NCI-H1436 (cell line): ENCODE measurements at regions not wholly inside any gene's neighbourhood (a gene's known extent, or its start where the extent isn't known, plus 50 kb on each side); places are given as distances from the start of the nearest gene placed in this dataset.
"Not testable (repeated sequence)": the region's sequence is repeated elsewhere in the genome, so short reads cannot be mapped to it uniquely, and the experiment has no call there.

Source experiments
- DNase-seq: peaks from one replicate; lab custom pipeline; 2025; lab: John Stamatoyannopoulos, UW

DNA sequence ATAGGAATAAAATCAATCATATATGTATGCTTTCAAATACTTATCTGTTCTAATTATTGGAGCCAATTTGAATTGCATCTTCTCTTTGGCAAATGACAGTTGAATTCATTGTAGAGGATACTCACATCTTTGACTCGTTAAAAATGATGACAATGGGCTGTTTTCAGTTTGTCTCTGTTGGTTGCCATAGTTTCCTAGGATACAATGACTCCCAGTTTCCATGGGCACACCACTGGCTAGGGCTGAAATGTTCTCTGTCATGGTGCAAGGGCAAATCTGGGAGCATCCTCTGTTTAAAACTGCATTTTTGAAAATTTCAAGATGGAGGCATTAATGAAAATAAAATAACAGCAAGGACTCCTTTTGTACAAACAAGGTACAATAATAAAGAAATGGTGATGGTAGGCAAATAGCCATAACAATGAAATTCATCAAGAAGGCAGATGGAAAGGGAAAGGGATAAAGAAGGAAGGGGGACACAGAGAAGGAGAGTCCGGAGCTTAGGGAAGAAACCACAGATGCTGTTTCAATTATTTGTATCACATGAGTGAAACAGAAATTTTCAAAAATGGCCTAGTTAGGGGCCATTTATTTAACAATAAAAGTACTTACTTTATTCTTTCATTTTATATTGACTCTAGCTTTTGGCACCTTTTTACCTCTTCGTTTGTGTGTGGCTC lies 378.8 kb upstream of the SEMA6A start:
- DNase-seq, result no peak

DNA sequence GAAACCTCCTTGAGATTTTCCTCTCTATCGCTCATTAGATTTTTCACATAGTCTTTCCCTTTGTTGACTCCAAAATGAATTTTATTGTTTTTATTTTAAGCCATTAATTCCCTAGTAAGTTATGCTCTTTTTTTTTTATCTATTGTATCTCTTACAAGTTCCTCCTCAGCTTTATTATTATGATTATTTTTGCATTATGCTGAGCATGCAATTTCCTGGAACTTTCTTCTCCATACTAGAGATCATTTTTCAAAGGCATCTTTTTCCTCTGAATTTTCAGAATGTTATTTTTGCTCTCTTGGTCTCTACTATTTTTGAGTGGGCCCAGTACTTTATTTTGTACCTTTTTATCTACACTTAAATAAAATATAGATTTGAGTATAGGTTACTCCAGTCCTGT lies 376.6 kb upstream of the SEMA6A start:
- DNase-seq, result no peak

DNA sequence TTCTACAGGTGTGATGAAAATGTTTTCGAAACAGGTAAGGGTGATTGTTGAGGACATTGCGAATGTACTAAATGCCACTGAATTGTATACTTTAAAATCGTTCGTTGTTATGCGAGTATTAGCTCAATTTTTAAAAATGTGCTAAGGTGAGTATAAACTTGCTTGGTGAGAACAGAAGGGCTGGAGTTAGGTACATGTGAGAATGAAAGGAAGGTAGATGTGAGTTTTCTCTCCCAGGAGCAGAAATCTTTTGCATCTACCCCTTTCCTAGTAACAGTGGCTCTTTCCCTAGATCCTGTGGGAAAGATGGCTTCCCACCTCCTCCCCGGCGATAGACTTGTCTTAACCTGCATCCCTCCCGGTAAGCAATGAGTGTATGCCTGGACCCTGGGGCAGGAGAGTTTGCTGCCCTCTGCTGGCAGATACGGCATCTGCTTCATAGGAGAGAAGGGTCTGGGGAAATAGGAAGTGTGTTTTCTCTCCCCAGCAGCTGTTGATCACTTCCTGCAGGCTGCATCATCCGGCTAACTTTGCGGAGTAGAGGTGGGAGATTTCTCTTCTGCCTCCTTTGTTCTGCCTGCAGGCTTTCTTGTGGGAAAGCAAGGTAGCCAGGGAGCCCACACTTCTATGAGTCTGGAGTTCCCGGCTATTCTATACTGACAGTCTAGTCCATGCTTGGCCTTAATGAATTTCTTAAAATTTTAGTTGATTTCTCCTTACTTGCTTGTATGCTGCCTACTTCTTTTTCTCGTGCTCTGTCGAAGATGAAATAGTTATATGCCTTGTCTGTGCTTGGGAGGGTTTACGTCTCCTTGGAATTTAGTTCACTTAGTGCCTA lies 373.3 kb upstream of the SEMA6A start:
- peak; percentile 18 for DNase-seq

DNA sequence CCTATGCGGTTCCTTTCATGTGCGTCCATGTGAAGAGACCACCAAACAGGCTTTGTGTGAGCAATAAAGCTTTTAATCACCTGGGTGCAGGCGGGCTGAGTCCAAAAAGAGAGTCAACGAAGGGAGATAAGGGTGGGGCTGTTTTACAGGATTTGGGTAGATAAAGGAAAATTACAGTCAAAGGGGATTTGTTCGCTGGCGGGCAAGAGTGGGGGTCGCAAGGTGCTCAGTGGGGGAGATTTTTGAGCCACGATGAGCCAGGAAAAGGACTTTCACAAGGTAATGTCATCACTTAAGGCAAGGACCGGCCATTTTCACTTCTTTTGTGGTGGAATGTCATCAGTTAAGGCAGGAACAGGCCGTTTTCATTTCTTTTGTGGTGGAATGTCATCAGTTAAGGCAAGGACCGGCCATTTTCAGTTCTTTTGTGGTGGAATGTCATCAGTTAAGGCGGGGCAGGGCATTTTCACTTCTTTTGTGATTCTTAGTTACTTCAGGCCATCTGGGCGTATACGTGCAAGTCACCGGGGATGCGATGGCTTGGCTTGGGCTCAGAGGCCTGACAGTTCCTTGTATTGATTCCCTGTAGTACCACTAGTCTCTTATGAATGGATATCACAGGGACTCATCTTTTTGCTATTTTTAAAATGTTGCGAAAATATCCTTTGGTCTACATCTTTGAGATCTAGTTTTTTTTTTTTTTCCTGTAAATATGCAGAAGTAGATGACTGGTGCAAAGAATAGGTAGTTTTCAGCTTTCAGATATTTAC lies 371.2 kb upstream of the SEMA6A start:
- DNase-seq, result not testable (repeated sequence)

DNA sequence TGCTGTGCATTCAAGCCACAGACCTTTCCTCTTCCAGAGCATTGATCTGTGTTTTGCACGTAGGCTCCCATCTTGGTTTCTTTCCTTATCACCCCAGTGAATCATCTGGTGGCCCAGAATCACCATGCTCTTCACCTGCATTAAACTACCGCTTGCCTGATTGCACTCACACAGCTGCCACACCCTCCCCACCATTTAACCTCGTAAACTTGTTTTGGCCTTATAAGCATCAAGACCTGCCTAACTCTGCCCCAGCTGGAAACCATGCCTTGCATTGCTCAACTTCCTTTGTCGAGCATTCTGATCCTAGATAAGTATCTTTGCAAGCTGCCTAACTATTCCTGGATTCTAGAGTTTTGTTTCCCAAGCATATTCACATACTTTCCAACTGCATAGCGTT lies 369.6 kb upstream of the SEMA6A start:
- no peak for DNase-seq

DNA sequence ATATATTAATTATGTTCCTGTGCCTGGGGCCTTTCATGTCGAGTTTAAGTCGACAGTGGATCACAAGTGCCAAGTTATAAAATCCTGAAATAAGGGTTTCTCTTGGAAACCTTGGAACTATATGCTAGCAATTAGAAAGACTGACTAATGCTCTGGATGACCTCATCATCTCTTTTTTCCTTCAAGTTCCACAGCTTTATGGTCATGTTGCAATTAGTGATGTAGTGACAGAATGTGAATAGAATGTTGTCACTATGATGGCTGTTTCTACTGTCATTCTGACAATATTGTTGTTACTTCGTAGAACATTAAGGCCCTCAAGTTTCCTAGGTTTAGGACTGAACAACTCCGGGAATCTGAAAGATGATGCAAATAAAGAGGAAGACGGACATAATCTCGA lies 368.0 kb upstream of the SEMA6A start:
- no peak for DNase-seq

DNA sequence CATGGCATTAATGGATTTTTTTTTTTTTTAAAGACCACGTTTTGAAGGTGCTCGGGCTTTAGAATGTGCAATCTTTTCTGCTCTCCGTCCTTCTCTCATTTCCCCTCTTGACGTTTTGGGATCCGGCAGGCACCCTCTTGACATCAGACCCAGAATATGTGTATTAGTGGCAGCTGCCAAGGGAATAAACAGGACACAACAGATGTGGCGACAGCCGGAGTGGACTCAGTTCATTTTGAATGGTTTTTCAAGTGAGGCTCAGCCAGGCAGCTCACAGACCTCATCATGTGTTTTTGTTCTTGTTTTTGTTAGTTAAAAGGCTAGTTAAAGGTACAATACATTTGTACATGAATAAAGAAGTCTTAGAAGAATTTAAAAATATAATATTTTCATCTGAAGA lies 365.0 kb upstream of the SEMA6A start:
- DNase-seq, result no peak

DNA sequence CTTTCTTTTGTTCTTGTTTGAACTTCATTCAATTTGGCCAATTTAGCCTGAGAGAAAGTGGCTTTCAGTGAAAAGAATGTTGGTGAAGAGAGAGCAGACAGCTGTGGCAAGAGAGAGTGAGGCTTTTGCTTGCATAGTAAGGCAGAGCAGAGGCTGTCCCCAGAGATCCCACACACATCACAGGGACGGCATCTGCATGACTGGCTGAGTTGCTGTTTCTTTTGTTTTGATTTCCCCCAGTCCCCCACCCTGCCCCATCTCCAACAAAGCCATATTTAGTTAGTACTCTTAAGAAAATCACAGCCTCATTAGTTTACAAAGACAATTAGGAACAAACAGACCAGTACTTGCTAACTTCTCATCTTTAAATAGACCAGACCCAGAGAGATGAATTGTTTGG lies 363.9 kb upstream of the SEMA6A start:
- no peak for DNase-seq

DNA sequence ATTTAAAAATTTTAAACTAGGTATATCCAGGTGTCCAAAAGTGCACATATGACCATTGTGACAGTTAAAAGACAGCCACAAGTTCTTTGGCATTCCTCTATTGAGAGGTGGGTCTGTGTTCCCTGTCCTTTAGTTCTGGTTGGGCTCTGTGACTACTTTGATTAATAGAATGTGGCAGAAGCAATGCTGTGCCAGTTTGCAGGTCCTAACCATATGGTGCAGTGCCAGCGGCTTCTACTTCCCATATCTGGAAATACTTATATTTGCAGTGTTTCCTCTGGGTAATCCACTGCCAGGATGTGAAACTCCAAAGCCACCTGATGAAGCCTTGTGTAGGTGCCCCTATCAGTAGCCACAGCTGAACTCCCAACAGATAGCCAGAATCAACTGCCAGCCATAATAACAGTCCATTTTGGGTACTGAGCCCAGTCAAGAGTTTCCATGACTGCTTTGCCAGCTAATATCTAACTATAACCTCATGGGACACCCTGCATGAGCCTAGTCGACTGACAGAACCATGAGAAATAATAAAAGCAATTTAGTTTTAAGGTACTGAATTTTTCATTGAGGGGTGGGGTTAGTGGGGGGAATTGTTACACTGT lies 361.0 kb upstream of the SEMA6A start:
- DNase-seq, result no peak

DNA sequence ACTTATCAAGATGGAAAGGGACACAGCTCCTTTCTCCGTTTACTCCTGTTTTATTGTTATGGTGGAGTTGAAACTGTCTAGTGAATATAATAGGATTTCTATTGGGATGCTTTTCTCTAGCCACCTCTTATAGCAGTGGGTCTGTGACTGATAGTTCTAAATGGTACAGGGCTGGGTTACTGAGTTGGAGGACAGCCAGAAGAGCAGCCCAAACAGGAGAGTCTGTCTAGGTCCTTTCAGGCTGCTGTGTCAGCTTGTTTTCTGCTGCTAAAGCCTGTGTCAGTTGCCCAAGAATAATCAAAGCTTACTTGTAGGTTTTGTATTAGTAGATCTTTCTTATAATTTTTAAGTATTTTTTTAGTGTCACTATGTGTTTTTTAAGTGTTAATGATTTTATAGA lies 356.0 kb upstream of the SEMA6A start:
- DNase-seq, result no peak

DNA sequence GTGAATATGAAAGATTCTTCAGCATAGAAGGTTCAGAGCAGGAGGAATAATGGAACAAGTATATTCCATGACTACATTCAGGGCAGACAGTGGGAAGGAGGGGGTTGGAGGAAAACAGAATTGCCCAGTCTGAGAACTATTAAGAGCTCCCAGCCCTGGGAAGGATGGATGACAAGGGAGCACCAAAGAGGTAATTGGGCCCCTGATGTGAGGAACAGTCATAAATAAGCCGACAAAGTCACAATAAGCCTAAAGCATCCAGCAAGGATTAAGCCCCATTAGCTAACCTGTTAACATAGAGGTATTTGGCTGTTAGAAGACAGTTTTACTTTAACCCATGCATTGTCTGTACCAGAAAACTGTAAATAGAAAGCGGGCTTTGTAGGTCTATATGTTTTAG lies 348.7 kb upstream of the SEMA6A start:
- DNase-seq, result no peak

DNA sequence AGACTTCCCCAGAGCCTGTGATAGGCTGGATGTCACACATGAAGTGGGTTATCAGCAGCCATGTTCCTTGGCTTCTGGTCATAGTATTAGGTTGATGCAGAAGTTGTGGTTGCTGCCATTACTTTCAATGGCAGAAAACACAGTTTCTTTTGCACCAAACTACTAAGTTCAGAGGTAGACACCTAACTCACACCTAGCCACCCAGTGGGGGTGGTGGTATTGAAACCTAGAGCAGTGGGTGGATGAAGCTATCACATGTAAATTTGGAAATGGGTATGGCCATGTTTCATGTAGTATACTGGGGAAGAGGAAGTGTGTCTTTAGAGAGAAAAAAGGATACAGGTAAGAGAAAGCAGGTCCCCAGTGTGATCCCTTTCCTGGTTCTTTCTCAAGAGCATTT lies 347.9 kb upstream of the SEMA6A start:
- DNase-seq, result no peak

DNA sequence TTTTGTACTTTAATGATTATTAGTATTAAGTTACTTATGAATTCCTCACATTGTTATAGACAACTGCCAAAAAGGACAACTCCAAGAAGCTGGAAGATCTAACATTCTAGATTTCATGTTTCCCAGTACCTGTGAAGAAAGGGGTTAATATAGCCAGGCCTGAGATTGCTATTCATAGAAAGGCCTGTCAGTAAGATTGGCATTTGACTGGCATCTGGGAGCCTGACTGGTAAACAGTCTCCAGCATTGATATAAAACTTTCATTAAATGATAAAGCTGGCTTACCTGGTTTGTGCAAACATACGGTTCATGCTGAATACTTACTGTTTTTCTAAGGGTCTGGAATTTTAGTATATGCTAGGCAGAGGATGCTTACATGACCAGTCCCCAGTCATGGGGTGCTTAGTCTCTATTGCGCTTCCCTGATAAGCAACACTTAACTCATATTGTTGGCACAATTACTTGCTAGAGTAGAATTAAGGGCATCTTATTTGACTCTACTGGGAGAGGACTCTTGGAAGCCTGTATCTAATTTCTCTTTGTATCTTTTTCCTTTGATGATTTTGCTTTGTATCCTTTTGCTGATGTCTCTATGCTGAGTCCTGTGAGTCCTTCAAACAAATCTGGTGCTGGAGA lies 340.4 kb upstream of the SEMA6A start:
- no peak for DNase-seq

DNA sequence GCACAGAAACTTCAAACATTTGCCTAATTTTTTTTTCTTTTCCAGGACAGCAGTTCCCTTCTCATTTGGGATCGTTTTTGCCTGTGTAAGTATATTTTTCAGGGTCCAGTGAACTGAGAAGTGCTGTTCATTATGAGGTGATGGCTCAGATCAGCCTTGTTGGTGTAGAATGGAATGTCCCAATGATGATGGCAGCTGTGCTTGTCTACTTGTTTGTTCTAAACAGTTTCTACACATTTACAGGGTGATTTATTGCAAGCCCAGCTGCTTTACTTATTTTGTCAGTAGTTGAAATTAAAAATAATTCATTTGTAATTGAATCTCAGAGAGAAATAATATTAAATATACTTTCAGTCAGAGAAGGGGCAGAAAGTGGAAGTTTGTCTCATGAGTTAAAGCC lies 337.6 kb upstream of the SEMA6A start:
- no peak for DNase-seq

DNA sequence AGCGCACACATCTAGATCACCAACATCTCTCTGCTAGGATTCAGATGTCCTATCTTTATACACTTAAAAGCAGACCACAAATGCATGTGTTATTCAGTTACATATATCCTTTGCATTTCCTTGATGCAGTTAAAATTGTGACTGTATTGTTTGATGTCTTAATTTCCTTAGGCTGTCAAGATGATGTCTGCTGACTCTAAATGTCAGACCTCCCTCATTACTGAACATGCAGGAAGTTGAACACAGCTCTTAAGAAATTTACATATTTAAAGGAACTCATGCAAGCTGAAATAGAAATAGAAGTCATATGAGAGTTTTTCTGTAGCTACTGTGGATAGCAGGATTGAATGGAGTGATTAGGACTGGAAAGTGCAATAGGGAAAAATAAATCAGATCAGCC lies 336.5 kb upstream of the SEMA6A start:
- DNase-seq, result no peak

DNA sequence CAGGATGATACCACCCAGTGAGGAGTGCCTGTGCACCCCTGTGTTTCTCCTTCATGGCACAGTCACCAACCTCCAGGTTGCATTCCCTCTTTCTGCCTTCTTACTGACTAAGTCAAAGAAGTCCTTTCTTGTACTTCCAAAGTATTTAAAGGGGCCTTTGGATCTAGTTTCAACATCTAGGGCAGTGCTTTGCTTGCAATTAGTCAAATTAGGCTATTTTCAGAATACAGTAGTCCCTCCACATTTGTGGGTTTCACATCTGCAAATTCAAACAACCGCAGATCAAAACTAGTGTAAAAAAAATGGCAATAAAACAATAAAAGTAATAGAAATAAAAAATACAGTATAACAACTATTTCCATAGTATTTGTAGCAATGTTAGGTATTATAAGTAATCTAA lies 333.9 kb upstream of the SEMA6A start:
- DNase-seq, result no peak

DNA sequence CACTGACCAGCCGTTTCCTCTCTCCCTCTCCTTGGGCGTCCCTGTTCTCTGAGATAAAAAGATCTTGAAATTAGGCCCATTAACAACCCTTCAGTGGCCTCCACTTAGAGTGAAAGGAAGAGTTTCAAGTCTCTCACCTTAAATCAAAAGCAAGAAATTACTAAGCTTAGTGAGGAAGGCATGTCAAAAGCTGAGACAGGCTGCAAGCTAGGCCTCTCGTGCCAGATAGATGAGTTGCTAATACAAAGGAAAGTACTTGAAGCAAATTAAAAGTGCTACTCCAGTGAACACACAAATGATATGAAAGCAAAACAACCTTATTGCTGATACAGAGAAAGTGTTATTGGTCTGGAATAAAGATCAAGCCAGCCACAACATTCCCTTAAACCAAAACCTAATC lies 331.3 kb upstream of the SEMA6A start:
- no peak for DNase-seq

DNA sequence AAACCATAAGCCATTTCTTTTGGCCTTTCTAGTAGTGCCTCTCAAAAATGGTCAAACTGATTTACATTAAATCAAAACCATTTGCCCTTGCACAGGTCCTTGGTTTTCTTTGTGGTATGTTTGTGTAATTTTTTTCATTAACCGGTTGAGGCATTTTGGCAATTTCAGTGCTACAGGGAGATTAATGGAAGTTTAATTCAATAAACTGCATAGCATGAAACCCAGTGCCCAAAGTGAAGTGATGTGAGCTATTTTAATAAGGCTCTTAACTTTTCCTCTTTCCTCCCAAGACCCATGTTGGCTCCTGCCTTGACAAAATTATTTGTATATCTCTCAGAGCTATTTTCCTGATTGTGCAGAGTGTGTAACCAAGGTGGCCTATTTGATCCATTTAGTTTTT lies 326.2 kb upstream of the SEMA6A start:
- no peak for DNase-seq

DNA sequence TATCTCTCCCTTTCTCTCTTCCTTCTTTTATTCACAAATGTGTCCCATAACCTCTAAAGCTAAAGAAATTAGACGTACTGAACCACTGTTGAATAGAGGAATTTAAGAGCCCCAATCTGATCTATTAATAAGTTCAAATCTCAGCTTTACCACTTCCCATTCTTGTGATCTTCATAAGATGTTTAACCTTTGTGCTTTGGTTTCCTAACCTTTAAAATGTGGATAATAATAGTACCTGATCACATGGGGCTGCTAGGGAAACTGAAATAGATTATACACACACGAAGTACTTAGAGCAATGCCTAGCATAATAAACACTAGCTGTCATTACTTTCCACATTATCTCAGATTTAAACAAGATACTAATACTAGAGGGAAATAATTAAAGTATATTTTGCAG lies 324.3 kb upstream of the SEMA6A start:
- DNase-seq, result no peak

DNA sequence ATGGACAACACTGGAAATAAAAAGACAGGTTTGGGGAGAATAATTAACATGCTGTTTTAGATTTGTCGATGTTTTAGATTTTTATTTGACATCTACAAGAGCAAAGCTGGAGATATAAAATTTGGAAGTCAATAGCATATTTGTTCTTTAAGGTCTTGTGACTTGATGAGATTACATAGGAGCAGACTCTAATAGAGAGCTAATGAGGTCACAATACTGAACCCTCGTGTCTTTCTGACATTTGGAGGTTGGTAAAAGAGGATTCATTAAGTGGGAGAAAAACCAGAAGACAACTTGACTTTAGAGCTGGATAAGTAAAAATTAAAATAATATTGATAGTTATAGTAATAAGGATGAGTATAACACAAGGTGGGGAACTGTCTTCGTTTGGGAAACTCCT lies 322.7 kb upstream of the SEMA6A start:
- DNase-seq, result no peak

DNA sequence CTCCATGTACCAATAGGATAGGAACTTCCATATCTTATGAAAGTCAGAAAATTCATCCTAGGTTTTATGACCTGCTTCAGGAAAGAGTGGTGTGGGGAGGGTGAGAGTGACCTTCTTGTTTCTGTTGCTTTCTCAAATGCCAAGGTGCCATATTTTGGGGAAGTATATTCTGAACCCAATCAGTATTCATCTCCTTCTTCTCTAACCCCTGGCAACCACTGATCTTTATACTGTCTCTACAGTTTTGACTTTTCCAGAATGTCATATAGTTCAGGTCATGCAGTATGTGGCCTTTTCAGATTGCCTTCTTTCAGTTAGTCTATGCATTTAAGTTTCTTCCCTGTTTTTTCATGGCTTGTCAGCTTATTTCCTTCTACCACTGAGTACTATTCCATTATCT lies 321.4 kb upstream of the SEMA6A start:
- no peak for DNase-seq

DNA sequence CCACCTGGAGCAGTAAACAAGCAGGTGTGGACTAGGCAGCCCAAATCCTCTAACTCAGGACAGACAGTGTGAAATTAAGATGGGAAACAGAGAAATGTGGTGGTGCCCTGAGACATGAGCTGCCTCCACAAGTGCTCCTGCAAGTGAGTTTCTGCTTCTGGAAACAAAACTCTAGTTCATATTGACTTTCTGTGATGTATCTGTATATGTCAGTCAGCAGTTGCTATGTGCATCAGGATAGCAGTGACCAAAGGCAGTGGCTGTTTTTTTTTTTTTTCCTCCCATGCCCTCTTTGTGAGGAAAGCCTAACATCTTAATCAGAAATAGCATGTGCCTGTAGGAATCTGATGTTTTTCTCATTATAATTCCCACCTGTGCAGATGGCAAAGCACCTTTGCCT lies 318.4 kb upstream of the SEMA6A start:
- DNase-seq, result no peak
